G401.6 (cell line): ENCODE measurements at regions not wholly inside any gene's neighbourhood (a gene's known extent, or its start where the extent isn't known, plus 50 kb on each side); places are given as distances from the start of the nearest gene placed in this dataset.
"Not testable (repeated sequence)": the region's sequence is repeated elsewhere in the genome, so short reads cannot be mapped to it uniquely, and the experiment has no call there.

ENCODE experiments used
- FAIRE-seq: peaks from 2 replicates; lab custom pipeline; 2012; peaks lifted over from hg19 to GRCh38; lab: Jason Lieb, UNC

DNA sequence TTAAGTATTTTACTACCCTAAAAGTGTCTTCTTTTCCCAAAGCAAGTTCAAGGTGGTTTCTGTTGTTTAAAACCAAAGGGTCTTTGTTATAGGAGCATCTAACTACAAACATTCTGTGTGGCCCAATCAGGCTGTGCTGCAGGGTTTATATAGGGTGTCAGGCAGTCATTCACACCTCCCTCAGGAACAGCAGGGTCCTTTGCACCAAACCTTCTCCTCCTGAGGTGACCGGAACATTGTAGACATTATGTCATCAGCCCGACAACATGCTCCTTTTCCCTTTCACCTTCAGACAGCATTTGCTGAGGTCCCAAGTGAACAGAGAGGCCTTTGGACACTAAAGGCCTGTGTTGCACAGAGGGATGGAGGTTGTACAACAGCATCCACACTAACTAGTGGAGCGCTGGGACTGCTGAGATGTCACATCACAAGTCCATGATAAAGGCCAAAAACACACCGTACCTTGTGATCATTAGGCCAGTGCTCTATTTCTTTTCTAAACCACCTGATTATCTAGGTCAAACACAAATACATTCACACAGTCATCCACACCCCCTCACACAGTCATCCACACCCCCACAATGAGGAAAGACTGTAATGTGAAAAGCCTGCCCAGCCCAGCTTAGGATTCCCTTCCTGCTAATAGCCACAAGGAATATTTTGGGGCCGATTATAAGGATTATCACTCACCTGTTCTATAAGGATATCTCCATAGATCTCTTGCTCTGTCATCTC lies 123.8 kb upstream of the VLDLR start:
- FAIRE-seq: no peak

DNA sequence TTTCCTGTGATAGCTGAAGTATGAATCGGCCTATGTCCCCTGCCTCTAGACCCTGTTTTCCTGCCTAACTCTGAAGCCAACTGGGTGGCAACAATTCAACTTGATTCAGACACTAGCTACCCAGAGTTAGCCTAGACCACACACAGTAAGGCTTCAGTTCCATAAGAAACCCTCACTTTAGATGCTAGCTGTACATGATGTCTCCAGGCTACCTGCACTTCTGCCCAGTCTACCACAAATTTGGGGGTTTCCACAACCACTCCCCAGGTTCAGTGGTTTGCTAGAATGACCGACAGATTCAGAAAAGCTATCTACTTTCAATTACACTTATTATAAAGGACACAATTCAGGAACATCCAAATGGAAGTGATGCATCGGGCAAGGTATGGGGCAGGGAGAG lies 119.4 kb upstream of the VLDLR start:
- FAIRE-seq: no peak

DNA sequence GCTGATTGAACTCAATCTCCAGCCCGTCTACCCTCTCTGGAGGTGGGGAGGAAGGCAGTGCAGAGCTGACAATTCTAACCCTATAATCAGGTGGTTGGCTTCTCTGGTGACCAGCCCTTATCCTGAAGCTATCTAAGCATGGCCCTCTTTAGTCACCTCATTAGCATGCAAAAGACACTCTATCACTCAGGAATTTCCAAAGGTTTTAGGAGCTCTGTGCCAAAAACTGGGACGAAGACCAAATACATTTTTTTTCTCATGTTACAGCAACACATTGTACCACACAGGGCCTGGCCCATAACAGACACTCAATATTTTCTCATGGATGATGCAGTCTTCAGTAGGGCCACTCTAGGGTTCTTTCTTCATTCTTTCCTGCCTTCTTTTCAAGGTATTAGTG lies 118.8 kb upstream of the VLDLR start:
- no peak for FAIRE-seq

DNA sequence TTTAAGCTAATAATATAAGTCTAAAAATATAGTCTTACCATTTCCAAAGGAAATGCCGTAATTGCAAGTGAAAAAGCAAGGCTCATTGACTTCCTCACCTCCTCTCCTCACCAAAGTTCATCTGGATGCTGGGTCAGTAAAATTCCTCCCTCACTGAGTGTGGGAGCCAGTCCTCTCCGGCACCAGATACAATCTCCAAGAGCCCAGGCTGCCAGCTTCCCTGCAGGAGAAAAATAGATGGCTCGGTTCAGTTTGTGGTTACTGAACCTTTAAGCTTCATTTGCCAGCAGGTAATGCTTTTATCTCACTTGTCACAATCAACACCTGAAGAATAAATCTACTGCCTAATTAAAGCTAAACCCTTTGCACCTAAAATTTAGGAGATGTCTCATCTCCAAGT lies 115.3 kb upstream of the VLDLR start:
- FAIRE-seq: no peak

DNA sequence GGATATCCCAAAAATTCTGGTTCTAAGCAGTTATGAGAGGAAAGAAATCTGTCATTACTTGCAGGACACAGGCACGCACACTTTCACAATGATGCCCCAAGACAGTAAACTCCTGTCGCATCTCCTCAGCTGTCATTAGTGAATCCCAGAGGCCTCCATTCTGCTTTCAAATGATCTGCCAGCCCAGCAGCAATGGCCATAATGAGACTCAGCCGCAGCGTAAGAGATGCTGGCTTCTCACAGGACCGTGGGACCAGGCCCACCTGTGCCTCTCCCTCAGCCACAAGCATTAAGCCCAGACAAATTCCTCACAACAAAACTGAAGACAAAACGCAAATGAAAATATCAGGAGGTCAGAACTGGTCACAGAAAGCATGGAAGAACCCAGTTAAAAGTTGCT lies 98.0 kb upstream of the VLDLR start:
- FAIRE-seq: no peak

DNA sequence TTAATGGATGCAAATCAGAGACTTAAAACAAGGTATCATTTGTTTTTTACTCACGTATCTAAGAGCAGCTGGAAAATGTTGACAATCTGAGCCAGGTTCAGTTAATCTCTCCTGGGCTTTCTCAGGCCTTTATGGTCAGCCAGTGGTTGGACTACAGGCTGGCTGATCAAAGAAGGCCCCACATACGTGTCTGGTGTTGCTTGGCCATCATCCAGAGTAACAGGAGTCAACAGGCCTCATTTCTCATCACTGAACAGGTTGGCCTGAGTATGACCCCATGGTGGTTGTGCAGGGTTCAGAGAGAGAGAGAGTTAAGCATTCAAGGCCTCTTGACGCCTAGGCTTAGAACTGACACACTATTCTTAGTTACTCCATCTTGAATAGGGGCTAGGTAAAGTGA lies 97.0 kb upstream of the VLDLR start:
- no peak for FAIRE-seq

DNA sequence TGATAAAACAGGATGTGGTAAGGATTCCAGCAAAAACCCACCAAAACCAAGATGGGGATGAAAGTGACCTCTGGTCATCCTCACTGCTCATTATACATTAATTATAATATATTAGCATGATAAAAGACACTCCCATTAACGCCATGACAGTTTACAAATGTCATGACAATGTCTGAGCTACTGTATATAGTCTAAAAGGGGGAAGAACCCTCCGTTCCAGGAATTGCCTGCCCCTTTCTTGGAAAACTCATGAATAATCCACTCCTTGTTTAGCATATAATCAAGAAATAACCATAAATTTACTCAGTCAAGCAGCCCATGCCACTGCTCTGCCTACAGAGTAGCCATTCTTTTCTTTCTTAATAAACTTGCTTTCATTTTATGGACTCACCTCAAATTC lies 96.4 kb upstream of the VLDLR start:
- no peak for FAIRE-seq

DNA sequence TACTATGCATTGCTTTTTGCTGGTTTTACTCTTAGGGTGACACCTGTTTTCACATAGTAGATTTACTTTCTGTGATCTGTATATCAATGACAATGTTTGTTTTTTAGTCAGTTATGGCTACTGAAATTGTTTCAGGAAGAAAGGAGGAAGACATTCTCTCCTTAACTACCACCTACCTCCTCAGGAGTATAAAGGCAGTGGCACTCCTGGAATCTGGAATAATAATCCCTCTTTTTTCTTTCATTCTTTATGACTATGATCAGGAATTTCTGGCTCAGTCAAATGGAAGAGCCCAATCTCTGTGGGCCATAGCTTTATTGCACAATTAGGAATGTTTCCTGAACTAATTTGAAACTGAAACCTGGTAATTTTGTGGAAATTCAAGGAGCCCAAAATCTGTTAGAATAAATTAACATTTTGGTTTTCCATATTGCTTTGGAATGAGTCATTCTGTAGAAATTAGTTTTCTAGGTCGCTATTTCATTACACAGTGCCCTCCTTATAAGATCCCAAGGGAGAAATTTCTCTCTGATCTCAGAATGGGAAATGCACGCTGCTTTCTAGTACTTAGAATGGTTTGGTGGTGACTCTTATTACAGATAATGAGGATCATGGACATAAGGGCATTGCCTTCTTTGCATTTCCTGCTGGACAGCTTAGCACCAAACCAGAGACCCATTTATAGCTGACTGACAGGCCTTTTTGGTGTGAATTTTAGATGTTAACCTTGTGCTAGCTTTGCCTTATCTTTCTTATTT lies 95.3 kb upstream of the VLDLR start:
- no peak for FAIRE-seq

DNA sequence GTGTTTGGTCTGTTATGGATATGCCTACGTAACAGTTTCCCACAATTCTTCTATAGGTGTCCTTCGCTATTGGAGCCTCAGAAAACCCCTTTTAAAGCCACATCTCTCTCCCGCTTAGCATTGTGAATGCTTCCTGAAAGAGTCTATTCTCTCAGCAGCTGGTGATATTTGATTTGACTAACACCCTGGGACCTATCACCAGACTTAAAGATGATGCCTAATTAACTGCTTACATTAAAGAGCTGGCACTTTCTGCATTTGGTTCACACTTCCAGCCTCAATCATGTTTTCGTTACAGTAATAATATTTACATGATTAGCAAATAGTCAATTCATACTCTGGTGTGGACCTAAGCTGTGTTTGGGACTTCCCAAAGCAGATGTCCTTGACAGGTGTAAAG lies 90.1 kb upstream of the VLDLR start:
- FAIRE-seq: no peak

DNA sequence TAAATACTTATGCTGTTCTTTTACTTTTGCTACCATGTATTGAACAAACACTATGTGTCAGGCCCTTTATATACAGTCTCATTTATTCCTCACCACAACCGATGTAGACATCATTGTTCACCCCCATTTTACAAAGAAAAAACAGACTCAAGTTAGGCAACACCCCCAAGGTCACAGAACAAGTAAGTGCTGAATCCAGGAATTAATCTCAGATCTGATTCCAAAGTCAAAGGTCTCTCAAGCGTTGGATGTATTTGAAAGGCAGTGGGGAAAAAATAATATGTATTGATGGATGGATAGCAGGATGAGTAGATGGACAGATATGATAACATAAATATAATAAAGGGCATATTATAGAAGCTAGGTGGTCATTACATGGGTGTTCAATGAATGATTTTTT lies 85.1 kb upstream of the VLDLR start:
- no peak for FAIRE-seq

DNA sequence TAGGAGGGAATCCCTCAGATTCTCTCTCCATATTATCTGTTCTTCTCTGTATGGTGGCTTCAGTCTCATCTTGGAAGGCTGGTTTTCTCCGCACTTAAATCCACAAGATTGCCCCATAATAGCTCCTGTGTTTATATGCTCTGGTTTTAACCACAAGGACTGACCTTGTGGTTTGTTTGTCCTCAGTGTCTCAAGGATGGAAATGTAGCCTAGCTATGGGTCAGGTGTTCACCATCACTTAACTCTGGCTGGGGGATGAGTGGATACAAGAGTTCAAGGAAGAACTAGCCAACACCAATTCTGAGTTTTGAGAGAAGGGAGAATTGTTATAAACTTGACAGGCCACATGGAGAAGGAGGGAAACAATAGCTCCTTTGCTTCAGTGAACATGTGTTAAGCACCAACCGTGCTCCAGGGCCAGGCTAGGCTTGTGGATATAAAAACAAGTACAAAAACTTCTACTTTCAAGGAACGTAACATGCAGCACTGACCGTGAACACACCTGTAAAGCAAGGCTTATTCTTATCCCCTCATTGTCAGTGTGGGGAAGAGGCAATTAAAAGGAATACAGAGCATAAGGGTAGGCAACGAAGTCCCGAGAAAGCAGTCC lies 75.6 kb upstream of the VLDLR start:
- no peak for FAIRE-seq

DNA sequence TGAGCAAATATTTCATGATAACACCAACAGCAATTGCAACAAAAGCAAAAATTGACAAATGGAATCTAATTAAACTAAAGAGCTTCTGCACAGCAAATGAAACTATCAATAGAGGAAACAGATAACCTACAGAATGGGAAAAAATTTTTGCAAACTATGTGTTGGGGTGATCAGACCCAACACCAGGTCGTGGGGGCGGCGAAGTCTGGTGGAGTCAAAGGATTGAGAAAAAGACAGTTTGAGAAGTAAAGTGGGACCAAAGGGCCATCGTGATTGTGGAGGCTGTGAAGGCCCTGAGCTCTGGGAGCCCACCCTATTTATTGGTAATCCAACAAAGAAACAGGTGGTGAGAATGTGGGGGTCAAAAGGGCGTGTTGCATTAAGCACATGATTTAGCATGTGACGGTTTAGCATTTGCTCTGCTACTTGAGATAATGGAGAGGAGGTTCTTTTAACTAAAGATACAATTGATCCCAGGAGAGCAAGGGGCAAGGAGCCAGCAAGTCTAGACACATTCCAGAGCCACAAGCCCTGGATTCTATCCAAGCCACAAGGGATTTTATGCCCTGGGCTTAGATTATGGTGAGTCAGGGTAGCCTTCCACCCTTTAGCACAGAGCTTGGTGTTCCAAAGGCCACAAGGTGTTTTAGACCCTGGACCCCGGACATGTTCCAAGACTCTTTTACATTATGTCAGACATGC lies 65.5 kb upstream of the VLDLR start:
- not testable (repeated sequence) for FAIRE-seq

DNA sequence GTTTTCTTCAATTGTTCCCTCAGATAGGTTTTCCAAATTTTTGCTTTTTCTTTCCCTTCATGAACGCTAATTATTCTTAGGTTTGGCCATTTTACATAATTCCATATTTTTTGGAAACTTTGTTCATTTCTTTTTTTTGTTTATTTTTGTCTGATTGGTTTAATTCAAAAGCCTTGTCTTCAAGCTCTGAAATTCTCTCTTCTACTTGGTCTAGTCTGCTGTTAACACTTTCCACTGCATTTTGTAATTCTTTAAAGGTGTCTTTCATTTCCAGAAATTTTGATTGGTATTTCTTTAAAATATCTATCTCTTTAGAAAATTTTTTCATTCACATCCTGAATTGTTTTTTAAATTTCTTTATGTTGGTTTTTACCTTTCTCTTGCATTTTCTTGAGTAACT lies 63.9 kb upstream of the VLDLR start:
- FAIRE-seq: no peak

DNA sequence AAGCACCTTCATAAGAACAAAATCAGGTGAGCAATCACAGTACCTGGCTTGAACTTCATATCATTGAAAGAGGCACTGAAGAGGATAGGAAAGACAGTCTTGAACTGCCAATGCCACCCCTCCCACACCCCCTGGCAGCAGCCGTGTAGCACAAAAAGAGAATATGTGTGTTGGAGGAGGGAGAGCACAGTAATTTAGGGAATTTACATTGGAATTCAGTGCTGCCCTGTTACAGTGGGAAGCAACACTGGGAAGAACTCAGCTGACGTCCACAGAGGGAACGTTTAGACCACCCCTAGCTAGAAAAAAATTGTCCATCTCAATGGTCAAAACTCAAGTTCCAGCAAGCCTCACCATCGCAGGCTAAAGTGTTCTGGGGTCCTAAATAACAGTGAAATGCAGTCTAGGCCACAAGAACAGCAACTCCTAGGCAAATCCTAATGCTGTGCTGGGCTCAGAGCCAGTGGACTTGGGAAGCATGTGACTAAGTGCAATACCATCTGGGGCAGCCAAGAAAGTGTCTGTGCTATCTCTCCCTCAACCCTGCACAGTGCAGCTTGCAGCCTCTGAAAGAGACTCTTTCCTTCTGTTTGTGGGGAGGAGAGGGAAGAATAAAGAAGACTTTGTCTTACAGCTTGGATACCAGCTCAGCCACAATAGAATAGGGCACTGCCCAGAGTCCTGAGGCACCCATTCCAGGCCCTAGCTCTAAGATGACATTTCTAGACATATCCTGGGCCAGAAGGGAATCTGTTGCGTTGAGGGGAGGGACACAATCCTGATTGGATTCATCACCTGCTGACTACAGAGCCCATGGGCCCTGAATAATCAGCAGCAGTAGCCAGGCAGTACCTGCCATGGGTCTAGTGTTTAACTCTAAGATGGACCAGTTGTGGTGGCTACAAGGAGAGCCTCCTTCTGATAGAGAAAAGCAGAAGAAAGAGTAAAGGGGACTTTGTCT lies 62.1 kb upstream of the VLDLR start:
- no peak for FAIRE-seq

DNA sequence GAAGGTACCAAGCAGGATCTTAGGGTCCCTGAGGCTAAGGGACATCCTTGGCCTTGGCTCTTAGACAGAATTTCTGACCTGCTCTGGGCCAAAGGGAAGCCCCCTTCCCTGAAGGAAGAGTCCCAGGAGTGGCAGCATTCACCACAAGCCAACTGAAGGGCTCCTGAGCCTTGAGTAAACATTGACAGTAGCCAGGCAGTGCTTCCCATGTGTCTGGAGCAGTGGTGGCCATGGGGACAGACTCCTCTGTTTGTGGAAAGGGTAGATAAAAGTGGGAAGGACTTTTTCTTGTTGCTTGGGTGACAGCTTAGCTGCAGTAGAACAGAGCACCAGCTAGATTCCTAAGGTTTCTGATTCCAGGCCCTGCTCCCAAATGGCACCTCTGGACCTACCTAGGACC lies 61.4 kb upstream of the VLDLR start:
- FAIRE-seq: no peak

DNA sequence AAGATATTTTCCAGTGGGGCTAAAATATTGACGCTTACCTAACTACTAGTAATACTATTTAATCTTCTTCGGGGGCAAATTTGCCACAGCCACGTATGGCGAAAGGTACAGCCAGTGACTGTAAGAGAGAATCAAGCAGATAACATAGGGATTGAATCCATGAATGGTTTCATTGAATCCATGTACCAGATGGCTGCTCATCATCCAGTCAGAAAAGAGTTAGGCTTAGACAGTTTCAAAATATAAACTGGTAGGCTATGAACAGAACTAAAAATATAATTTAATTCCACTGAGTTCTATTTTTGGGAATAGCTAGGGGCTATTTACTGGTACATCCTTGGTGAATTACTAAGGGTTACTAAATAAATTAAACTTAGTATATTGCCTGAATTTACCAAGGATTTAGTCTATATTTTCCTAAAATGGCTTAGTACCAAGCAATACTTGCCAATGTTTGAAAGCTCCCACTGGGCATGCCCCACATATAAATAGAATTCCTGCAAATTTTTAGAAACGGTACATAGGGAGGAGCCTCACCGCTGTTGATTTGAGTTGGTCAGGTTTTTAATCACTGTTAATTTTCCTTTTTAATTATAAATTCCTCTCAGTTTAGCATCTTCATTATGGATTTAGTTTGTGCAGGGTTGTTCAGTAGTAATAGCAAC lies 55.8 kb upstream of the VLDLR start:
- FAIRE-seq: no peak

DNA sequence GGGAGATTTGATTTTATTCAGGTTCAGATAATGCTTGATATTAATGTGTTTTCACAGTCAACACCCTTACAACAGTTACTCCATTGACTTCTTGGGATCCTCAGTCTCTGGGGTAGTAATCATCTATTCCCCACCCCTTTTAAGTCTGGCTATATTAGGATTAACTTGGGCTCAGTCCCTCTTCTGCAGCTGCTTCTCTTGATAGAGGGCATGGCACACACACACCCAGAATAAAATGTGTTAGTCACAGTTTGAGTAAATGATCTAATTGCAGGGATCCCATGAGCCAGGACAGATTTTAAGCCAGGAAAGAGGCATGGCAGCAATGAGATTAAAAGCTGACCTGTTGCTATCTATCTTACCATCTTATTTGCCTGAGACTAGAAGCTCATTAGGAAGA lies 53.7 kb upstream of the VLDLR start:
- no peak for FAIRE-seq

DNA sequence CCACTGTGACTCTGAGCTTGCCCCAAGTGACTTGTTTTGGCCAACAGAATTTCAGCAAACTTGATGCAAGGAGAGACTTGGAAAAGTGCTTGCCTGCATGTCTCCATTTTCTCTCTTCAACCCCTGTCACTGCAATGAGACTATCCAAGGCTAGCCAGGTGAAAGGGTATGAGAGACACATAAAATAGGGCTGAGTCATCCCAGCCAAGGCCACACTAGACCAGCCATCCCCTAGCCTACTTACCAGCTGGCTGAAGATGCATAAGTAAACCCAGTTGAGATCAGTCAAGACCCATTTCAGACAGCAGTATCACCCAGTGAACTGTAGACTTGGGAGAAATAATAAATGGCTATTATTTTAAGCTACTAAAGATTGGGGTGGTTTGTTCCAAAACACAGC lies 52.9 kb upstream of the VLDLR start:
- FAIRE-seq: no peak

DNA sequence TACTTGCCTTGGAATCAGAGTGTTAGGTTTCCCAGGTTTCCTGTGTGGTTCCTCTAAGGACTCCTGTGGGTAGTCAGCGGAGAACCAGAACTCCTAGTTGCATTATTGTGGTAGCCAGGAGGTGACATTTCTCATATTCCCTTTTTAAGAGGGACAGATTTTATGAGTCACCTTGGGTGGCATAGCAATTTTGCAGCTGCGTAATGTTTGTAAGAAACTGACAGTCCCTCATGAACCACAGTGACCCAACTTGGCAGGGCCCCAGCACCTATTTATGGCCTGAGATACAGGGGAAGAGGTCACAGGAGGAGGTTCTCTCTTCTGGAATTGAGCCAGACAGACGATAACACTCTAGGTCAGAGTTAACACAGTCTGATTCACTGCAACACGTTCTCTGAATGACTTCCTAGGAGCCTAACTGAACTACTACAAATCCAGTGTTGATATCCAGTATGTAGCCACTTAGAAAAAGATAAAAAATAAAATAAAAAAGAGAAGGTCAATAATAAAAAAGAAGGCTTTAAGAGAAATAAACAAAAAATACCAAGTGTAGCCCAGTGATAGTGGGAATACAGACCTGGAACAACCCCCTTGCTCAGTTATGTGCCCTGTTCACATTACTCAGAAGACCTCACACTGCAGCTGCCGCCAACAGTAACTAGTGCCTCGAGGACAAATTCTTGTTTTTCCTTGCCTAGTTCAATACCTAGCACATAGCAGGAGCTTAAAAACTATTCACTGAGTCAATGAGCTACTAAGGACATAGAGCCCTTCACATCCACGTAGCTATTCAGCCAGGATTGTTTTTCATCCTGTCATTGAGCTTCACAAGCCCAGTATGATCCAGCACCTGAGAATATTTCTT lies 50.7 kb upstream of the VLDLR start:
- FAIRE-seq: no peak
